Mucosa of rectum (tissue), 2 donors: ENCODE measurements at regions not wholly inside any gene's neighbourhood (a gene's known extent, or its start where the extent isn't known, plus 50 kb on each side); places are given as distances from the start of the nearest gene placed in this dataset.
"Not testable (repeated sequence)": the region's sequence is repeated elsewhere in the genome, so short reads cannot be mapped to it uniquely, and the experiment has no call there.

Source experiments
- H3K27ac ChIP-seq, 2 donors: one replicate each; pipeline ENCODE4 v1.7.0; 2013; ENCODE audit warnings: inconsistent platforms in 2 of 2, low read depth in 2 of 2, low read length in 2 of 2
- H3K27me3 ChIP-seq, 2 donors: one replicate each; pipeline ENCODE4 v1.7.0; 2013; ENCODE audit warnings: low read length in 2 of 2; ENCODE audit not compliant: control insufficient read depth in 2 of 2, insufficient read depth in 2 of 2
- H3K36me3 ChIP-seq, 2 donors: one replicate each; pipeline ENCODE4 v1.7.0; 2013; ENCODE audit warnings: low read length in 2 of 2; ENCODE audit not compliant: control insufficient read depth in 2 of 2, insufficient read depth in 2 of 2
- H3K4me1 ChIP-seq, 2 donors: one replicate each; pipeline ENCODE4 v1.7.0; 2013; ENCODE audit warnings: low read length in 2 of 2, mild to moderate bottlenecking in 1 of 2; ENCODE audit not compliant: control insufficient read depth in 2 of 2, insufficient read depth in 2 of 2
- H3K4me3 ChIP-seq, 2 donors: one replicate each; pipeline ENCODE4 v1.7.0; 2013; ENCODE audit warnings: low read length in 2 of 2
- H3K9ac ChIP-seq, 2 donors: one replicate each; pipeline ENCODE4 v1.7.0; 2013; ENCODE audit warnings: low read length in 2 of 2, low read depth in 1 of 2, mild to moderate bottlenecking in 1 of 2
- H3K9me3 ChIP-seq, 2 donors: one replicate each; pipeline ENCODE4 v1.7.0; 2013; ENCODE audit warnings: low read length in 2 of 2; ENCODE audit not compliant: control insufficient read depth in 2 of 2
- donor health status: healthy.
- donor health status: Normal muscosa, but diverticular disease.

- H3K4me3 ChIP-seq = peak overlapping the region; percentile 37 to 44
- peak overlapping the region; percentile 66 to 82 for H3K27ac ChIP-seq
- H3K9ac ChIP-seq = peak overlapping the region in 1 of 2 donors; percentile 36
- H3K36me3 ChIP-seq = no peaks in the 10 kb centered on the region
- peaks cover 6 to 9% of the 10 kb centered on the region in 2 donors for H3K4me1 ChIP-seq
- H3K9me3 ChIP-seq = no peaks in the 10 kb centered on the region
- H3K27me3 ChIP-seq = no peaks in the 10 kb centered on the region
These were observed 638.5 kb upstream of the MIS18BP1 start for GRCh38 chr14:45891417-45892080.

- H3K4me1 ChIP-seq, H3K27me3 ChIP-seq, H3K9ac ChIP-seq, H3K9me3 ChIP-seq, H3K4me3 ChIP-seq, H3K36me3 ChIP-seq, H3K27ac ChIP-seq: not testable (repeated sequence)
These were observed 635.8 kb upstream of the MIS18BP1 start for GRCh38 chr14:45888766-45889285.

GRCh38 chr14:45877981-45878380 lies 625.0 kb upstream of the MIS18BP1 start:
- no peaks in the 10 kb centered on the region for H3K4me1 ChIP-seq
- H3K27ac ChIP-seq = no peak overlapping the region
- no peaks in the 10 kb centered on the region for H3K27me3 ChIP-seq

GRCh38 chr14:45868863-45869262 lies 615.9 kb upstream of the MIS18BP1 start:
- H3K27ac ChIP-seq = no peak overlapping the region
- no peaks in the 10 kb centered on the region for H3K4me1 ChIP-seq
- H3K36me3 ChIP-seq = no peaks in the 10 kb centered on the region
- peaks cover 0 to 3% of the 10 kb centered on the region in 2 donors for H3K9me3 ChIP-seq
- no peaks in the 10 kb centered on the region for H3K27me3 ChIP-seq
- no peak overlapping the region for H3K9ac ChIP-seq
- no peak overlapping the region for H3K4me3 ChIP-seq

More at GRCh38 chr14:45877981-45878380, 625.0 kb upstream of the MIS18BP1 start:
- H3K4me3 ChIP-seq = no peak overlapping the region
- no peaks in the 10 kb centered on the region for H3K36me3 ChIP-seq
- H3K9me3 ChIP-seq = no peaks in the 10 kb centered on the region
- H3K9ac ChIP-seq = no peak overlapping the region

GRCh38 chr14:45868377-45868776 lies 615.4 kb upstream of the MIS18BP1 start:
- no peak overlapping the region for H3K4me3 ChIP-seq
- no peaks in the 10 kb centered on the region for H3K4me1 ChIP-seq
- H3K27me3 ChIP-seq = no peaks in the 10 kb centered on the region
- H3K36me3 ChIP-seq = no peaks in the 10 kb centered on the region
- no peak overlapping the region for H3K27ac ChIP-seq
- peaks cover 0 to 3% of the 10 kb centered on the region in 2 donors for H3K9me3 ChIP-seq
- H3K9ac ChIP-seq = no peak overlapping the region

- H3K27ac ChIP-seq = no peak overlapping the region
These were observed 614.3 kb upstream of the MIS18BP1 start for GRCh38 chr14:45867046-45867894.

GRCh38 chr14:45838597-45838996 lies 585.6 kb upstream of the MIS18BP1 start:
- no peak overlapping the region for H3K27ac ChIP-seq
- no peak overlapping the region for H3K9ac ChIP-seq
- no peak overlapping the region for H3K4me3 ChIP-seq
- no peaks in the 10 kb centered on the region for H3K4me1 ChIP-seq
- H3K36me3 ChIP-seq = no peaks in the 10 kb centered on the region
- no peaks in the 10 kb centered on the region for H3K9me3 ChIP-seq
- no peaks in the 10 kb centered on the region for H3K27me3 ChIP-seq

More at GRCh38 chr14:45867046-45867894, 614.3 kb upstream of the MIS18BP1 start:
- peaks cover 0 to 3% of the 10 kb centered on the region in 2 donors for H3K9me3 ChIP-seq
- H3K4me3 ChIP-seq = no peak overlapping the region
- H3K36me3 ChIP-seq = no peaks in the 10 kb centered on the region
- H3K27me3 ChIP-seq = no peaks in the 10 kb centered on the region
- H3K4me1 ChIP-seq = no peaks in the 10 kb centered on the region
- no peak overlapping the region for H3K9ac ChIP-seq

- Histone ChIP-seq H3K4me3 (no peak overlapping the region), H3K4me1 (no peaks in the 10 kb centered on the region), H3K9ac (no peak overlapping the region), H3K27ac (no peak overlapping the region), H3K36me3 (no peaks in the 10 kb centered on the region), H3K9me3 (no peaks in the 10 kb centered on the region), H3K27me3 (no peaks in the 10 kb centered on the region)
These were observed 566.1 kb upstream of the MIS18BP1 start for GRCh38 chr14:45819107-45819506.

- Histone ChIP-seq H3K4me1 (peaks cover 0 to 3% of the 10 kb centered on the region in 2 donors), H3K27ac (no peak overlapping the region), H3K9me3 (no peaks in the 10 kb centered on the region), H3K36me3 (no peaks in the 10 kb centered on the region), H3K9ac (no peak overlapping the region), H3K4me3 (no peak overlapping the region), H3K27me3 (no peaks in the 10 kb centered on the region)
These were observed 558.2 kb upstream of the MIS18BP1 start for GRCh38 chr14:45811155-45811554.
